ENCODE measurements at regions not wholly inside any gene's neighbourhood (a gene's known extent, or its start where the extent isn't known, plus 50 kb on each side); places are given as distances from the start of the nearest gene placed in this dataset.

GRCh38 chr1:234731569-234732085 lies 121.6 kb upstream of the IRF2BP2 start:
- DNase-seq (ENCODE audit: low read depth in 1 of 2, low spot score in 1 of 2) = peak in 1 of 2 experiments; percentile 74
- no peak overlapping the region for H3K4me3 ChIP-seq (replicated peaks; ENCODE audit: insufficient read depth, low read length)
- TF ChIP-seq SPI1 (IDR thresholded peaks at IDR 0.05; ENCODE audit: borderline replicate concordance, low read depth) (0 out of 2 replicates have a peak, but pooled peaks have one; percentile 15), GABPA (IDR thresholded peaks at IDR 0.05; ENCODE audit: low read depth) (no peak)

GRCh38 chr1:234730770-234731568 lies 121.0 kb upstream of the IRF2BP2 start:
- H3K27me3 ChIP-seq (ENCODE audit: insufficient read depth, poor library complexity, severe bottlenecking) = no peaks in the 10 kb centered on the region
- DNase-seq (ENCODE audit: low read depth in 1 of 2, low spot score in 1 of 2) = no peak
- TF ChIP-seq CTCF (IDR thresholded peaks at IDR 0.05; ENCODE audit: insufficient read depth, low read length) = no peak
- no peak for TF ChIP-seq REST (IDR thresholded peaks at IDR 0.05; ENCODE audit: insufficient replicate concordance, low read depth)
- no peak for TF ChIP-seq GABPA (IDR thresholded peaks at IDR 0.05; ENCODE audit: low read depth)
- no peak for TF ChIP-seq POLR2AphosphoS5 (IDR thresholded peaks at IDR 0.05; ENCODE audit: low read depth)
- TF ChIP-seq SPI1 (IDR thresholded peaks at IDR 0.05; ENCODE audit: borderline replicate concordance, low read depth) = no peak
- peak overlapping the region; percentile 56 for H3K27ac ChIP-seq (replicated peaks)
- H3K4me3 ChIP-seq (replicated peaks; ENCODE audit: insufficient read depth, low read length) = no peak overlapping the region

More at GRCh38 chr1:234731569-234732085, 121.6 kb upstream of the IRF2BP2 start:
- no peaks in the 10 kb centered on the region for H3K27me3 ChIP-seq (ENCODE audit: insufficient read depth, poor library complexity, severe bottlenecking)
- peak overlapping the region; percentile 56 for H3K27ac ChIP-seq (replicated peaks)

- Histone ChIP-seq H3K27ac (replicated peaks) (no peak overlapping the region; the same call in 1 of the 2 replicates), H3K27me3 (ENCODE audit: insufficient read depth, poor library complexity, severe bottlenecking) (no peaks in the 10 kb centered on the region), H3K4me3 (replicated peaks; ENCODE audit: insufficient read depth, low read length) (no peak overlapping the region)
- TF ChIP-seq SPI1 (IDR thresholded peaks at IDR 0.05; ENCODE audit: borderline replicate concordance, low read depth) (no peak), POLR2AphosphoS5 (IDR thresholded peaks at IDR 0.05; ENCODE audit: low read depth) (no peak), GABPA (IDR thresholded peaks at IDR 0.05; ENCODE audit: low read depth) (no peak), REST (IDR thresholded peaks at IDR 0.05; ENCODE audit: insufficient replicate concordance, low read depth) (no peak), CTCF (IDR thresholded peaks at IDR 0.05; ENCODE audit: insufficient read depth, low read length) (no peak)
- no peak for DNase-seq (ENCODE audit: low read depth in 1 of 2, low spot score in 1 of 2)
Measured at GRCh38 chr1:234730475-234730769, 120.4 kb upstream of the IRF2BP2 start.

DNA sequence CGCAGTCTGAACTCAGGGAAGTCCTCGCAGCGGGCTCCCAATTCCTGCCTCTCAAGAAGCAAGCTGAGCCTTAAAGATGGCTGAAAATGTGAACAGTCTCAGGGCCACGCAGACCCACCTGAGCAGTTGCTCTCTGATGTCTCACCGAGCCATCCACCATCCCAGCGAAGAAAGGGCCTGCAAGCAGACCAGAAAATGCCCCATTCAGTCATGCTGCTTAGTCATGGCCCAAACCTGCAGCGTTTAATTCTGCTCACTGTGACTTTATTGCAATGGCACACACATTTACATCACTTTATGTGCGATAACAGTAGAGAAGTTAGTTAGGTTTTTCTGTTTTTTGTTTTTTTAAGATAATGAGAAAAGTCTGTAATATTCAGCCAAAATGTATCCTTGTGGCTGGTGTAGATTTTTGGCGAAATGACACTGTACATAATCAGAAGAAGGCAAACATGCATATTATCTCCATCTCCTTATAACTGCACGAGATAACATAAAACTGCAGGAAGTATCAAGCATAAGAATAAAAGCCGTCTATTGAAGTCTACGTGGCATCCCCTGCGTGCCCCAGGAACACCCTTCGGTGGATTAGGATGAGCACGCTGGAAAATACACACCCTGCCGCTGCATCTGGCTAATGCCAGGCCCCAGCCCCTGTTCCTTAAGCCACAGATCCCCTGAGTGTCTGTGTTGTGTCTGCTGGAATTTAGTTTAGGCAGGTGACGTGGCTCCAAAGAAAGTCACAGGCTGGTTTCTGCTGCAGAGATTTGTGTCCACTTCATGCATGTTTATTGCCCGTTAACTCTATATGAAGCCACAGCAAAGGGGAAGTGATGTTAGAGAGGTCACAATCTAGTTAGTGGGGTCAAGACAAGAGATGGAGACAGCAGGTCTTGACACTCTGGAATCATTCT lies 119.8 kb upstream of the IRF2BP2 start:
- no peak overlapping the region for H3K4me3 ChIP-seq (replicated peaks; ENCODE audit: insufficient read depth, low read length)
- no peak overlapping the region for H3K27ac ChIP-seq (replicated peaks)
- TF ChIP-seq SPI1 (IDR thresholded peaks at IDR 0.05; ENCODE audit: borderline replicate concordance, low read depth) = peak; percentile 77
- no peak for TF ChIP-seq GABPA (IDR thresholded peaks at IDR 0.05; ENCODE audit: low read depth)
- DNase-seq (ENCODE audit: low read depth in 1 of 2, low spot score in 1 of 2) = no peak
- H3K27me3 ChIP-seq (ENCODE audit: insufficient read depth, poor library complexity, severe bottlenecking) = no peaks in the 10 kb centered on the region

All from HL-60 (cell line).